SIG-M5 (cell line): ENCODE measurements at regions not wholly inside any gene's neighbourhood (a gene's known extent, or its start where the extent isn't known, plus 50 kb on each side); places are given as distances from the start of the nearest gene placed in this dataset.

Experiments used
- DNase-seq: peaks from one replicate; lab custom pipeline; 2025; lab: John Stamatoyannopoulos, UW

- no peak for DNase-seq
These were observed 2896.3 kb upstream of the PCDH20 start for GRCh38 chr13:64311948-64312347.

GRCh38 chr13:64311112-64311511, 2895.5 kb upstream of the PCDH20 start:
- DNase-seq: no peak

GRCh38 chr13:64305246-64305645, 2889.6 kb upstream of the PCDH20 start:
- DNase-seq: no peak

GRCh38 chr13:64300239-64300638, 2884.6 kb upstream of the PCDH20 start:
- no peak for DNase-seq

- DNase-seq: no peak
These were observed 2878.3 kb upstream of the PCDH20 start for GRCh38 chr13:64293923-64294322.

GRCh38 chr13:64289702-64290101, 2874.1 kb upstream of the PCDH20 start:
- DNase-seq: no peak

GRCh38 chr13:64283926-64284325, 2868.3 kb upstream of the PCDH20 start:
- no peak for DNase-seq

GRCh38 chr13:64278493-64278892, 2862.8 kb upstream of the PCDH20 start:
- no peak for DNase-seq

- no peak for DNase-seq
These were observed 2861.4 kb upstream of the PCDH20 start for GRCh38 chr13:64277097-64277496.

GRCh38 chr13:64276232-64276631, 2860.6 kb upstream of the PCDH20 start:
- DNase-seq: no peak

GRCh38 chr13:64274481-64275217, 2859.0 kb upstream of the PCDH20 start:
- no peak for DNase-seq

- no peak for DNase-seq
These were observed 2858.1 kb upstream of the PCDH20 start for GRCh38 chr13:64273780-64274179.

GRCh38 chr13:64272681-64273080, 2857.0 kb upstream of the PCDH20 start:
- no peak for DNase-seq

- no peak for DNase-seq
These were observed 2850.4 kb upstream of the PCDH20 start for GRCh38 chr13:64266024-64266423.

- DNase-seq: no peak
These were observed 2847.6 kb upstream of the PCDH20 start for GRCh38 chr13:64263285-64263684.

GRCh38 chr13:64256751-64257150, 2841.1 kb upstream of the PCDH20 start:
- no peak for DNase-seq

GRCh38 chr13:64255988-64256387, 2840.3 kb upstream of the PCDH20 start:
- no peak for DNase-seq

- DNase-seq: no peak
These were observed 2832.9 kb upstream of the PCDH20 start for GRCh38 chr13:64248371-64249065.

- DNase-seq: no peak
These were observed 2823.7 kb upstream of the PCDH20 start for GRCh38 chr13:64239372-64239771.

- no peak for DNase-seq
These were observed 2818.6 kb upstream of the PCDH20 start for GRCh38 chr13:64234255-64234654.

- no peak for DNase-seq
These were observed 2807.4 kb upstream of the PCDH20 start for GRCh38 chr13:64223016-64223415.

GRCh38 chr13:64206430-64207225, 2791.0 kb upstream of the PCDH20 start:
- no peak for DNase-seq

- no peak for DNase-seq
These were observed 2786.9 kb upstream of the PCDH20 start for GRCh38 chr13:64202517-64202916.
